ENCODE measurements at regions not wholly inside any gene's neighbourhood (a gene's known extent, or its start where the extent isn't known, plus 50 kb on each side); places are given as distances from the start of the nearest gene placed in this dataset.

- POLR2A ChIA-PET, result no interaction called here
- H3K27me3 ChIP-seq (replicated peaks; ENCODE audit: control insufficient read depth, insufficient read depth, low read length), result no peaks in the 10 kb centered on the region
- intact Hi-C loops (cut with micrococcal nuclease; ENCODE audit: unreplicated experiment), result no loop called here
- no peak for DNase-seq
- Mint-ChIP-seq H3K27me3 (ENCODE audit: insufficient read depth, unreplicated experiment) (peaks cover 6% of the 10 kb centered on the region), H3K36me3 (ENCODE audit: insufficient read depth, unreplicated experiment) (no peaks in the 10 kb centered on the region), H3K4me3 (ENCODE audit: unreplicated experiment) (no peak overlapping the region), H3K4me1 (ENCODE audit: low read depth, unreplicated experiment) (no peaks in the 10 kb centered on the region), H3K9me3 (ENCODE audit: unreplicated experiment) (no peaks in the 10 kb centered on the region), H3K27ac (ENCODE audit: unreplicated experiment) (no peak overlapping the region)
- CTCF ChIA-PET, result no interaction called here
- no peaks in the 10 kb centered on the region for H3K4me1 ChIP-seq
- no peak overlapping the region for H3K4me3 ChIP-seq (ENCODE audit: low read depth, low read length)
- H3K9me3 ChIP-seq, result no peaks in the 10 kb centered on the region; the same call in 1 of the 2 replicates
- no peaks in the 10 kb centered on the region for H3K36me3 ChIP-seq (ENCODE audit: control insufficient read depth, insufficient read depth, low read length)
- BruUV-seq (replicated peaks), result no TSS peak
- no peak for TF ChIP-seq CTCF (IDR thresholded peaks at IDR 0.05; ENCODE audit: insufficient read depth in 1 of 2, low read depth in 1 of 2, low read length in 1 of 2, severe bottlenecking in 1 of 2, unreplicated experiment in 1 of 2)
Observed at GRCh38 chr3:22475665-22476240, 724.7 kb upstream of the ZNF385D start.

GRCh38 chr3:22476976-22477375 lies 726.0 kb upstream of the ZNF385D start:
- no peaks in the 10 kb centered on the region for H3K4me1 Mint-ChIP-seq (ENCODE audit: low read depth, unreplicated experiment)
- H3K4me3 ChIP-seq (ENCODE audit: low read depth, low read length), result no peak overlapping the region
- no peak overlapping the region for H3K27ac Mint-ChIP-seq (ENCODE audit: unreplicated experiment)
- H3K4me1 ChIP-seq, result no peaks in the 10 kb centered on the region
- CTCF ChIA-PET, result no interaction called here
- no peak for DNase-seq
- H3K27me3 ChIP-seq (replicated peaks; ENCODE audit: control insufficient read depth, insufficient read depth, low read length), result no peaks in the 10 kb centered on the region
- no peaks in the 10 kb centered on the region for H3K9me3 Mint-ChIP-seq (ENCODE audit: unreplicated experiment)
- intact Hi-C loops (cut with micrococcal nuclease; ENCODE audit: unreplicated experiment), result no loop called here
- peaks cover 6% of the 10 kb centered on the region for H3K27me3 Mint-ChIP-seq (ENCODE audit: insufficient read depth, unreplicated experiment)
- BruUV-seq (replicated peaks), result no TSS peak
- no peak for TF ChIP-seq CTCF (IDR thresholded peaks at IDR 0.05; ENCODE audit: insufficient read depth in 1 of 2, low read depth in 1 of 2, low read length in 1 of 2, severe bottlenecking in 1 of 2, unreplicated experiment in 1 of 2)
- POLR2A ChIA-PET, result no interaction called here
- no peaks in the 10 kb centered on the region; the same call in 1 of the 2 replicates for H3K9me3 ChIP-seq
- no peaks in the 10 kb centered on the region for H3K36me3 ChIP-seq (ENCODE audit: control insufficient read depth, insufficient read depth, low read length)
- H3K4me3 Mint-ChIP-seq (ENCODE audit: unreplicated experiment), result no peak overlapping the region
- no peaks in the 10 kb centered on the region for H3K36me3 Mint-ChIP-seq (ENCODE audit: insufficient read depth, unreplicated experiment)

- Histone ChIP-seq H3K9me3 (no peaks in the 10 kb centered on the region), H3K4me1 (no peaks in the 10 kb centered on the region), H3K36me3 (ENCODE audit: control insufficient read depth, insufficient read depth, low read length) (no peaks in the 10 kb centered on the region), H3K27me3 (replicated peaks; ENCODE audit: control insufficient read depth, insufficient read depth, low read length) (no peaks in the 10 kb centered on the region), H3K4me3 (ENCODE audit: low read depth, low read length) (no peak overlapping the region)
- Mint-ChIP-seq H3K27ac (ENCODE audit: unreplicated experiment) (no peak overlapping the region), H3K9me3 (ENCODE audit: unreplicated experiment) (no peaks in the 10 kb centered on the region), H3K36me3 (ENCODE audit: insufficient read depth, unreplicated experiment) (no peaks in the 10 kb centered on the region), H3K4me1 (ENCODE audit: low read depth, unreplicated experiment) (no peaks in the 10 kb centered on the region), H3K4me3 (ENCODE audit: unreplicated experiment) (no peak overlapping the region), H3K27me3 (ENCODE audit: insufficient read depth, unreplicated experiment) (peaks cover 3% of the 10 kb centered on the region)
- TF ChIP-seq CTCF (IDR thresholded peaks at IDR 0.05; ENCODE audit: insufficient read depth in 1 of 2, low read depth in 1 of 2, low read length in 1 of 2, severe bottlenecking in 1 of 2, unreplicated experiment in 1 of 2), result no peak
- no TSS peak for BruUV-seq (replicated peaks)
- ChIA-PET POLR2A (no interaction called here), CTCF (no interaction called here)
- no peak for DNase-seq
- intact Hi-C loops (cut with micrococcal nuclease; ENCODE audit: unreplicated experiment), result no loop called here
Observed at GRCh38 chr3:22485954-22486353, 717.2 kb upstream of the UBE2E2 start.

Data from Caco-2 (cell line).